Effector CD4-positive, alpha-beta T cell (primary cell): ENCODE measurements at regions not wholly inside any gene's neighbourhood (a gene's known extent, or its start where the extent isn't known, plus 50 kb on each side); places are given as distances from the start of the nearest gene placed in this dataset.
"Not testable (repeated sequence)": the region's sequence is repeated elsewhere in the genome, so short reads cannot be mapped to it uniquely, and the experiment has no call there.

Source experiments
- DNase-seq: peaks from one replicate; pipeline ENCODE4 v3.0.0-alpha.2; 2020

DNA sequence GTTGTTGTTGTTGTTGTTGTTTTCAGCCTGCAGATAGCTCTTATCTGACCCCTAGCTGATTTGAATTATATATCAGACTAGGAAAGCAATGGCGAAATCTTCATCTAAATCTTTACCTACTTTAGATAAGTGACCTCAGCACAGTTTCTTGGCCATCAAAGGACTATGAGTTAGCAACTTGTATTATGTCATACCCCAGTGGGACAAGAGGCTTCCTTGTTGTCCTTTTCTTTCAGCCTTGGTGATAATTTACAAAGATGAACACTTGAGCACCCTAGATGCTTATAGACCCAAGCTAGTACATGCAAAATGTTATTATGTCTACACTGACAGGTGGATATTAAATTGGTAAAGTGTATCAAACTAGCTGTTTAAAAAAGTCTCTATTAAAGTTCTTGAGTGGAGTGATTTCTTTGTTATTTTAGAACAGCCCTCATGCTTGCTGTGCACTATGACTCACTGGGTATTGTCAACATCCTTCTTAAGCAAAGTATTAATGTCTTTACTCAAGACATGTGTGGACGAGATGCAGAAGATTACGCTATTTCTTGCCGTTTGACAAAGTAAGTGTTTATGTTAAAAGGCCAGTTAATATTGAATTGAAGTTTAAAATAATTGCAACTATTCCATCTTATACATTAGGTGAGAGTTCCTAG lies 56.6 kb upstream of the ZNF519 start:
- DNase-seq, result not testable (repeated sequence)
